ENCODE measurements at regions not wholly inside any gene's neighbourhood (a gene's known extent, or its start where the extent isn't known, plus 50 kb on each side); places are given as distances from the start of the nearest gene placed in this dataset.

GRCh38 chr4:22062676-22063075 lies 114.1 kb upstream of the KCNIP4 start:
- no peaks in the 10 kb centered on the region for H3K4me1 Mint-ChIP-seq (ENCODE audit: low read depth)
- TF ChIP-seq CTCF (IDR thresholded peaks at IDR 0.05) = no peak
- no peaks in the 10 kb centered on the region for H3K9me3 ChIP-seq (ENCODE audit: control insufficient read depth in 1 of 2, insufficient read depth in 1 of 2, low read length in 2 of 2)
- POLR2A ChIA-PET = no interaction called here
- peaks cover 10% of the 10 kb centered on the region for H3K9me3 Mint-ChIP-seq
- no peak overlapping the region for H3K27ac ChIP-seq (ENCODE audit: low read depth in 1 of 2, low read length in 2 of 2)
- CTCF ChIA-PET = no interaction called here
- H3K36me3 Mint-ChIP-seq (ENCODE audit: low read depth) = no peaks in the 10 kb centered on the region
- no peak overlapping the region for H3K4me3 ChIP-seq (ENCODE audit: low read length)
- H3K27me3 Mint-ChIP-seq = no peaks in the 10 kb centered on the region
- no peaks in the 10 kb centered on the region for H3K27me3 ChIP-seq (ENCODE audit: control insufficient read depth in 1 of 2, insufficient read depth in 2 of 2, low read length in 2 of 2)
- H3K4me1 ChIP-seq (ENCODE audit: insufficient read depth, low read length) = no peaks in the 10 kb centered on the region
- no peak for ATAC-seq (ENCODE audit: poor library complexity)
- no peak overlapping the region for H3K27ac Mint-ChIP-seq
- H3K36me3 ChIP-seq (ENCODE audit: insufficient read depth, low read length) = no peaks in the 10 kb centered on the region
- no peak overlapping the region for H3K4me3 Mint-ChIP-seq
- intact Hi-C loops (cut with DNase I, micrococcal nuclease) = no loop called here
- no peak for DNase-seq

DNA sequence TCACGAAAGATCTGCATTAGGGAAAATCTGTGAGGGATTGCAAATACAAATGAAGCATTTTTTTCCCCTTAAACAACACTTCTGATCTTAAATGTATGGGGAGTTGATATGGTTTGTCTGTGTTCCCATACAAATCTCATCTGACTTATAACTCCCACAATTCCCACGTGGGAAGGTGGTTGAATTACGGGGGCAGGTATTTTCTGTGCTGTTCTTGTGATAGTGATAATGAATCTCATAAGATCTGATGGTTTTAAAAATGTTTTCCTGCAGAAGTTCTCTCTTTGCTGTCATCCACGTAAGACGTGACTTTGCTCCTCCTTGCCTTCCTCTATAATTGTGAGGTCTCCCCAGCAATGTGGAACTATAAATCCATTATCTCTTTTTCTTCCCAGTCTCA lies 107.4 kb upstream of the KCNIP4 start:
- no peaks in the 10 kb centered on the region for H3K27me3 Mint-ChIP-seq
- Histone ChIP-seq H3K4me3 (ENCODE audit: low read length) (no peak overlapping the region), H3K36me3 (ENCODE audit: insufficient read depth, low read length) (no peaks in the 10 kb centered on the region), H3K27ac (ENCODE audit: low read depth in 1 of 2, low read length in 2 of 2) (no peak overlapping the region), H3K9me3 (ENCODE audit: control insufficient read depth in 1 of 2, insufficient read depth in 1 of 2, low read length in 2 of 2) (peaks cover 0 to 8% of the 10 kb centered on the region in 2 experiments), H3K4me1 (ENCODE audit: insufficient read depth, low read length) (no peaks in the 10 kb centered on the region), H3K27me3 (ENCODE audit: control insufficient read depth in 1 of 2, insufficient read depth in 2 of 2, low read length in 2 of 2) (no peaks in the 10 kb centered on the region)
- peaks cover 25% of the 10 kb centered on the region for H3K9me3 Mint-ChIP-seq
- no peak for TF ChIP-seq CTCF (IDR thresholded peaks at IDR 0.05)
- no peaks in the 10 kb centered on the region for H3K36me3 Mint-ChIP-seq (ENCODE audit: low read depth)
- H3K4me3 Mint-ChIP-seq = no peak overlapping the region
- CTCF ChIA-PET = no interaction called here
- H3K27ac Mint-ChIP-seq = no peak overlapping the region
- POLR2A ChIA-PET = no interaction called here
- ATAC-seq (ENCODE audit: poor library complexity) = no peak
- intact Hi-C loops (cut with DNase I, micrococcal nuclease) = no loop called here
- H3K4me1 Mint-ChIP-seq (ENCODE audit: low read depth) = no peaks in the 10 kb centered on the region
- no peak for DNase-seq

DNA sequence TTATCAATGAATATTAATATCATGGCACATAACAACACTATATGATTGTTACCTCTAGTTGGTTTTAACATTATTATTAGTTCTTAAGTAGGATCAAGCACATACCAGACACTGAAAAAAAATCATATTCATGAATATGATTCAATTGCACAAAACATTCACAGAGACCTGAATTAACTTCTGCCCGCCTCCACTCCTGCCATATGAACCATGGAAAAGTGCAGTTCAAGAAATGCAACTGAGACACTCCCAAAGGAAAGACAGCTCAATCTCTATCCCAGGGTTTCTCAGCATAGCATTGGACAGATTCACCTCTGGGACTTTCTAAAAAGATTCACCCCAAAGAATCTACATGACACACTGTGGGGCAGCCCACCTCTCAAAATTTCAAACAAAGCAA lies 103.5 kb upstream of the KCNIP4 start:
- Histone ChIP-seq H3K27me3 (ENCODE audit: control insufficient read depth in 1 of 2, insufficient read depth in 2 of 2, low read length in 2 of 2) (no peaks in the 10 kb centered on the region), H3K36me3 (ENCODE audit: insufficient read depth, low read length) (no peaks in the 10 kb centered on the region), H3K4me1 (ENCODE audit: insufficient read depth, low read length) (no peaks in the 10 kb centered on the region), H3K9me3 (ENCODE audit: control insufficient read depth in 1 of 2, insufficient read depth in 1 of 2, low read length in 2 of 2) (peaks cover 0 to 8% of the 10 kb centered on the region in 2 experiments), H3K27ac (ENCODE audit: low read depth in 1 of 2, low read length in 2 of 2) (no peak overlapping the region), H3K4me3 (ENCODE audit: low read length) (no peak overlapping the region)
- DNase-seq (no peak), ATAC-seq (ENCODE audit: poor library complexity) (no peak)
- POLR2A ChIA-PET = no interaction called here
- Mint-ChIP-seq H3K27me3 (no peaks in the 10 kb centered on the region), H3K4me1 (ENCODE audit: low read depth) (no peaks in the 10 kb centered on the region), H3K4me3 (no peak overlapping the region), H3K36me3 (ENCODE audit: low read depth) (no peaks in the 10 kb centered on the region), H3K27ac (no peak overlapping the region), H3K9me3 (peaks cover 12% of the 10 kb centered on the region)
- no peak for TF ChIP-seq CTCF (IDR thresholded peaks at IDR 0.05)
- intact Hi-C loops (cut with DNase I, micrococcal nuclease) = no loop called here
- CTCF ChIA-PET = no interaction called here

Measured in CD4-positive, alpha-beta T cell (primary cell).